Duodenal mucosa (tissue), 2 donors: ENCODE measurements at regions not wholly inside any gene's neighbourhood (a gene's known extent, or its start where the extent isn't known, plus 50 kb on each side); places are given as distances from the start of the nearest gene placed in this dataset.

Source experiments
- H3K27ac ChIP-seq: one replicate; pipeline ENCODE4 v1.7.0; 2013; ENCODE audit warnings: low read depth, low read length
- H3K27me3 ChIP-seq, 2 donors: one replicate each; pipeline ENCODE4 v1.7.0; 2013; ENCODE audit warnings: low read length in 2 of 2, control low read depth in 1 of 2; ENCODE audit not compliant: insufficient read depth in 2 of 2, control insufficient read depth in 1 of 2
- H3K36me3 ChIP-seq, 2 donors: one replicate each; pipeline ENCODE4 v1.7.0; 2013; ENCODE audit warnings: low read length in 2 of 2, control low read depth in 1 of 2; ENCODE audit not compliant: insufficient read depth in 2 of 2, control insufficient read depth in 1 of 2
- H3K4me1 ChIP-seq, 2 donors: one replicate each; pipeline ENCODE4 v1.7.0; 2013; ENCODE audit warnings: low read length in 2 of 2, control low read depth in 1 of 2; ENCODE audit not compliant: insufficient read depth in 2 of 2, control insufficient read depth in 1 of 2
- H3K4me3 ChIP-seq, 2 donors: one replicate each; pipeline ENCODE4 v1.7.0; 2013; ENCODE audit warnings: low read length in 2 of 2, low read depth in 1 of 2
- H3K9ac ChIP-seq, 2 donors: one replicate each; pipeline ENCODE4 v1.7.0; 2013; ENCODE audit warnings: low read length in 2 of 2, low read depth in 1 of 2
- H3K9me3 ChIP-seq, 2 donors: one replicate each; pipeline ENCODE4 v1.7.0; 2013; ENCODE audit warnings: low read length in 2 of 2, control low read depth in 1 of 2; ENCODE audit not compliant: control insufficient read depth in 1 of 2

- no peaks in the 10 kb centered on the region for H3K9me3 ChIP-seq
- no peak overlapping the region for H3K27ac ChIP-seq
- no peaks in the 10 kb centered on the region for H3K36me3 ChIP-seq
- no peak overlapping the region for H3K4me3 ChIP-seq
- no peaks in the 10 kb centered on the region for H3K4me1 ChIP-seq
- H3K27me3 ChIP-seq: no peaks in the 10 kb centered on the region
- no peak overlapping the region for H3K9ac ChIP-seq
Observed at GRCh38 chr20:22373164-22373895, 211.0 kb downstream of the FOXA2 start.

DNA sequence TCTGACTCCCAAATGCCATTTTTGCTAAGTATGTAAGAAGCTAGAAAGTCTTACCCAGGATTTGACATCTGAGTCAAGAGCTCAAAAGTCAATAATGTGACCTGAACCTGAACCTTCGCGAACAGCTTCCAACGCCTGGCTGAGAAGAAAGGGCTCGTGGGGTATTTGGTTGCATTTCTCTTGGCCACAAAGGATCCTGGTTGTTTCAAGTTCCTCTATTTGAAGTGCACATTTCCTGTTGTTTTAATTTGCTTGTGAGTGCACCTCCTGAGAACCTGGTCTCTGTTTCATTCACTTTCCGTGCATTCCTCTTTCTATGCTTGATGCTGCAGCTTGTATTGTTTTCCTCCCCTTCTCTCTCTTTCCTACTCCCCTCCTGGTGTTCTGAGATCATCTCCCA is 212.5 kb downstream of the FOXA2 start:
- H3K9ac ChIP-seq: no peak overlapping the region
- H3K4me3 ChIP-seq: no peak overlapping the region
- no peaks in the 10 kb centered on the region for H3K4me1 ChIP-seq
- H3K27ac ChIP-seq: no peak overlapping the region
- no peaks in the 10 kb centered on the region for H3K9me3 ChIP-seq
- H3K27me3 ChIP-seq: no peaks in the 10 kb centered on the region
- no peaks in the 10 kb centered on the region for H3K36me3 ChIP-seq

GRCh38 chr20:22370137-22370536 is 214.2 kb downstream of the FOXA2 start:
- H3K36me3 ChIP-seq: no peaks in the 10 kb centered on the region
- H3K9ac ChIP-seq: no peak overlapping the region
- H3K27ac ChIP-seq: no peak overlapping the region
- H3K4me1 ChIP-seq: no peaks in the 10 kb centered on the region
- no peaks in the 10 kb centered on the region for H3K27me3 ChIP-seq
- no peaks in the 10 kb centered on the region for H3K9me3 ChIP-seq
- H3K4me3 ChIP-seq: no peak overlapping the region

DNA sequence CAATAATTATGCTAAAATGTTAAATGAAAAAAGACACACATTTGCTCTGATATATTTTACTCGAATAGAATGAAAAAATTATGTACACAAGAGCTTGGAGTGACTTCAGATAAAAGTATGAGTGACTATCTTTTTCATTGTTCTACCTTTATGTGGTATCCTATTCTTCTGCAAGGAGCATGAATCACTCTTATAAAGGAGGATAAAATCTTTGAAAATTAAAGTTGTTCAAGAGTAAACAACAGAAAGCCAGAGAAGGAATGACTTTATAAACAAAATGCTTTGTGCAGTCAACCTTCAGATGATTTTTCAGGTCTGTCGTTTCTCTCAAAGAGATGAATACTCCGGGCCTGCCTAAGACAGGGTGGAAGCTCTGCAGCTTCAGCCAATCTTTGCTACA is 215.3 kb downstream of the FOXA2 start:
- H3K27me3 ChIP-seq: no peaks in the 10 kb centered on the region
- H3K9ac ChIP-seq: no peak overlapping the region
- no peaks in the 10 kb centered on the region for H3K36me3 ChIP-seq
- no peaks in the 10 kb centered on the region for H3K4me1 ChIP-seq
- H3K27ac ChIP-seq: no peak overlapping the region
- H3K9me3 ChIP-seq: no peaks in the 10 kb centered on the region
- H3K4me3 ChIP-seq: no peak overlapping the region

GRCh38 chr20:22368235-22368634 is 216.1 kb downstream of the FOXA2 start:
- H3K9ac ChIP-seq: no peak overlapping the region
- no peak overlapping the region for H3K4me3 ChIP-seq
- no peaks in the 10 kb centered on the region for H3K4me1 ChIP-seq
- H3K36me3 ChIP-seq: no peaks in the 10 kb centered on the region
- H3K9me3 ChIP-seq: no peaks in the 10 kb centered on the region
- no peaks in the 10 kb centered on the region for H3K27me3 ChIP-seq
- H3K27ac ChIP-seq: no peak overlapping the region

- Histone ChIP-seq H3K4me3 (no peak overlapping the region), H3K4me1 (no peaks in the 10 kb centered on the region), H3K27me3 (no peaks in the 10 kb centered on the region), H3K36me3 (no peaks in the 10 kb centered on the region), H3K9me3 (no peaks in the 10 kb centered on the region), H3K27ac (no peak overlapping the region), H3K9ac (no peak overlapping the region)
Observed at GRCh38 chr20:22366631-22367030, 217.7 kb downstream of the FOXA2 start.

GRCh38 chr20:22354647-22355046 is 229.7 kb downstream of the FOXA2 start:
- Histone ChIP-seq H3K9ac (no peak overlapping the region), H3K4me1 (no peaks in the 10 kb centered on the region), H3K4me3 (no peak overlapping the region), H3K27me3 (no peaks in the 10 kb centered on the region), H3K27ac (no peak overlapping the region), H3K9me3 (no peaks in the 10 kb centered on the region), H3K36me3 (no peaks in the 10 kb centered on the region)

DNA sequence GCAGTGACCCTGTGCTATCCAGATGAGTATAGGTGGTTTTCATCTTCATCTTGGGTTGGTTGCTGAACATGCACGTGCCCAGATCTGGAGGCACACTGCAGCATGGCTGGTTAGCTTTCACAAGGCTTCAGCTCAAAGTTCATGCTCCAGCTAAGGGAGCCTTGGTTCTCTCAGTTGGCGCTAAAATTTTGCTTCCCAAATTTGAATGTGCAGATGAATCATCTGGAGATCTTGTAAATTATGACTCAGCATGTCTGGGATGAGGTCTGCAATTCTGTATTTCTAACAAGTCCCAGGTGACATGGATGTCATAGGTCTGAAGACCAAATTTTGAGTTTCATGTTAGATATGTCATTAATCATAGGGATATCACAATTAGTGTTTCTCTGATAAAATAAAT is 230.8 kb downstream of the FOXA2 start:
- Histone ChIP-seq H3K9ac (no peak overlapping the region), H3K9me3 (no peaks in the 10 kb centered on the region), H3K27me3 (no peaks in the 10 kb centered on the region), H3K27ac (no peak overlapping the region), H3K36me3 (no peaks in the 10 kb centered on the region), H3K4me1 (no peaks in the 10 kb centered on the region), H3K4me3 (no peak overlapping the region)

DNA sequence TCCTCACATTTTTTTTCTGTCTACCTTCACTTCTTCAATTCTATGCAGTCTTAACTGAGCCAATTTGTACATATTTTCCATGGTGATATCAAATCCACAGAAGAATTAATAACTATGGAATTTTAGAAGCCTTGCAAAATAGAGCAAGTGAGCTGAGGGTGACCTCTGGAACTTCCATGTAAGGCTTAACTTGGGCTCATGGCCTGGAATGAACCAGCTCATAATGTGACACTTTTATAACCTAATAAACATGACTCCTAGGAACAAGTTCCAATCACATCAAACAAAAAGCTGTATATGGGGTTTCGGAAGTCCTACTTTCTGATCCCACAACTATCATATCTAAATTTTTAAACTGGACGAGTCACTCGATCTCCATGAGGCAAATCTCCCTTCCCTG is 232.4 kb downstream of the FOXA2 start:
- Histone ChIP-seq H3K36me3 (no peaks in the 10 kb centered on the region), H3K27ac (no peak overlapping the region), H3K4me1 (no peaks in the 10 kb centered on the region), H3K9ac (no peak overlapping the region), H3K4me3 (no peak overlapping the region), H3K27me3 (no peaks in the 10 kb centered on the region), H3K9me3 (no peaks in the 10 kb centered on the region)

GRCh38 chr20:22350624-22351023 is 233.7 kb downstream of the FOXA2 start:
- H3K27me3 ChIP-seq: no peaks in the 10 kb centered on the region
- no peak overlapping the region for H3K27ac ChIP-seq
- H3K4me1 ChIP-seq: no peaks in the 10 kb centered on the region
- H3K9me3 ChIP-seq: no peaks in the 10 kb centered on the region
- no peak overlapping the region for H3K9ac ChIP-seq
- no peaks in the 10 kb centered on the region for H3K36me3 ChIP-seq
- no peak overlapping the region for H3K4me3 ChIP-seq

- no peak overlapping the region for H3K27ac ChIP-seq
- no peaks in the 10 kb centered on the region for H3K27me3 ChIP-seq
- no peaks in the 10 kb centered on the region for H3K9me3 ChIP-seq
- H3K36me3 ChIP-seq: no peaks in the 10 kb centered on the region
- no peaks in the 10 kb centered on the region for H3K4me1 ChIP-seq
- no peak overlapping the region for H3K9ac ChIP-seq
- no peak overlapping the region for H3K4me3 ChIP-seq
Observed at GRCh38 chr20:22348010-22348409, 236.4 kb downstream of the FOXA2 start.
